AG04449 (cell line): ENCODE measurements at regions not wholly inside any gene's neighbourhood (a gene's known extent, or its start where the extent isn't known, plus 50 kb on each side); places are given as distances from the start of the nearest gene placed in this dataset.

Experiments
- CTCF ChIA-PET: fragments of 350-600 bp; formaldehyde crosslinking; extraction: SDS; loops from one replicate; lab custom pipeline; 2021; ENCODE audit warnings: antibody characterized with exemption; lab: Yijun Ruan, JAX
- POLR2A ChIA-PET: fragments of 400-600, 350-600 bp; formaldehyde crosslinking; extraction: SDS; loops from one replicate; lab custom pipeline; 2020; ENCODE audit warnings: antibody characterized with exemption, inconsistent platforms; lab: Yijun Ruan, JAX
- DNase-seq: peaks from one replicate; pipeline ENCODE4 v3.0.0-alpha.2; 2010; ENCODE audit warnings: low read depth, low spot score
- H3K4me3 ChIP-seq: 2 replicates; pipeline ENCODE4 v1.5.1; 2011; ENCODE audit warnings: low read depth, mild to moderate bottlenecking, control low read depth, low read length
- CTCF ChIP-seq: IDR thresholded peaks from one replicate; pipeline ENCODE4 v1.5.1; 2011; ENCODE audit warnings: mild to moderate bottlenecking, moderate library complexity, low read length, control low read depth, inconsistent platforms; ENCODE audit not compliant: insufficient read depth; ENCODE audit errors: missing control alignments

GRCh38 chr6:47360388-47360787, 50.7 kb upstream of the TNFRSF21 start:
- no peak for TF ChIP-seq CTCF
- no peak overlapping the region for H3K4me3 ChIP-seq
- ChIA-PET CTCF (no interaction called here), POLR2A (no interaction called here)
- no peak for DNase-seq

GRCh38 chr6:47362857-47363461, 53.3 kb upstream of the TNFRSF21 start:
- H3K4me3 ChIP-seq: no peak overlapping the region
- ChIA-PET CTCF (no interaction called here), POLR2A (no interaction called here)
- no peak for TF ChIP-seq CTCF
- no peak for DNase-seq

- no peak overlapping the region for H3K4me3 ChIP-seq
- TF ChIP-seq CTCF: no peak
- ChIA-PET CTCF (no interaction called here), POLR2A (no interaction called here)
- no peak for DNase-seq
Observed at GRCh38 chr6:47363736-47364135, 54.0 kb upstream of the TNFRSF21 start.

- no peak overlapping the region for H3K4me3 ChIP-seq
- TF ChIP-seq CTCF: no peak
- CTCF ChIA-PET: no interaction called here
- POLR2A ChIA-PET: no interaction called here
- no peak for DNase-seq
Observed at GRCh38 chr6:47366335-47366890, 56.7 kb upstream of the TNFRSF21 start.

- no peak for TF ChIP-seq CTCF
- POLR2A ChIA-PET: no interaction called here
- CTCF ChIA-PET: no interaction called here
- DNase-seq: no peak
- no peak overlapping the region for H3K4me3 ChIP-seq
Observed at GRCh38 chr6:47371139-47371869, 61.6 kb upstream of the TNFRSF21 start.

GRCh38 chr6:47371870-47372255, 62.2 kb upstream of the TNFRSF21 start:
- DNase-seq: no peak
- H3K4me3 ChIP-seq: no peak overlapping the region
- no peak for TF ChIP-seq CTCF
- ChIA-PET CTCF (no interaction called here), POLR2A (no interaction called here)
